ENCODE measurements at regions not wholly inside any gene's neighbourhood (a gene's known extent, or its start where the extent isn't known, plus 50 kb on each side); places are given as distances from the start of the nearest gene placed in this dataset.

GRCh38 chr7:47659664-47660462 lies 78.0 kb upstream of the TNS3 start (continued):
- TF ChIP-seq MAFK (IDR thresholded peaks at IDR 0.05; ENCODE audit: low read depth, low read length) (no peak), TAF1 (IDR thresholded peaks at IDR 0.05; ENCODE audit: low read depth, low read length) (no peak), SRF (IDR thresholded peaks at IDR 0.05; ENCODE audit: low read depth, low read length) (no peak)
